KMS-11 (cell line): ENCODE measurements at regions not wholly inside any gene's neighbourhood (a gene's known extent, or its start where the extent isn't known, plus 50 kb on each side); places are given as distances from the start of the nearest gene placed in this dataset.

Experiments
- H2AFZ ChIP-seq: fragments of 200-600 bp; sonication (generic); 2 replicates; pipeline ENCODE4 v1.6.1; 2016; ENCODE audit warnings: antibody characterized with exemption, mixed run types, low read depth
- H3K27ac ChIP-seq: fragments of 200-600 bp; sonication (generic); 2 replicates; pipeline ENCODE4 v1.6.1; 2016; ENCODE audit warnings: mild to moderate bottlenecking, mixed run types
- H3K27me3 ChIP-seq: fragments of 200-600 bp; sonication (generic); 2 replicates; pipeline ENCODE4 v1.6.1; 2017; ENCODE audit warnings: mild to moderate bottlenecking, low read depth, mixed run types, moderate library complexity; ENCODE audit not compliant: insufficient read depth
- H3K36me3 ChIP-seq: fragments of 200-600 bp; sonication (generic); 2 replicates; pipeline ENCODE4 v1.6.1; 2017; ENCODE audit warnings: mild to moderate bottlenecking, mixed run types; ENCODE audit not compliant: insufficient read depth
- H3K4me1 ChIP-seq: fragments of 200-600 bp; sonication (generic); 2 replicates; pipeline ENCODE4 v1.6.1; 2016; ENCODE audit warnings: mild to moderate bottlenecking, low read depth, mixed run types; ENCODE audit not compliant: poor library complexity, severe bottlenecking
- H3K4me2 ChIP-seq: fragments of 200-600 bp; sonication (generic); 2 replicates; pipeline ENCODE4 v1.7.0; 2016; ENCODE audit warnings: mild to moderate bottlenecking, mixed run types
- H3K4me3 ChIP-seq: fragments of 200-600 bp; sonication (generic); IDR thresholded peaks from 2 replicates; pipeline ENCODE4 v1.6.1; 2017; ENCODE audit warnings: low read depth, low read length, mixed read lengths; ENCODE audit not compliant: insufficient read depth
- H3K79me2 ChIP-seq: fragments of 200-600 bp; sonication (generic); 2 replicates; pipeline ENCODE4 v1.6.1; 2016; ENCODE audit warnings: low read depth, mixed run types; ENCODE audit not compliant: insufficient read depth
- H3K9ac ChIP-seq: fragments of 200-600 bp; sonication (generic); 2 replicates; pipeline ENCODE4 v1.6.1; 2016; ENCODE audit warnings: mild to moderate bottlenecking, mixed run types
- H4K20me1 ChIP-seq: fragments of 200-600 bp; sonication (generic); 2 replicates; pipeline ENCODE4 v1.6.1; 2016; ENCODE audit warnings: mild to moderate bottlenecking, mixed run types; ENCODE audit not compliant: insufficient read depth
- CTCF ChIP-seq: fragments of 200-600 bp; sonication (generic); conservative IDR thresholded peaks from 2 replicates; pipeline ENCODE4 v1.6.1; 2017; ENCODE audit warnings: low read depth, mild to moderate bottlenecking, antibody characterized with exemption, low read length, moderate library complexity, mixed read lengths

DNA sequence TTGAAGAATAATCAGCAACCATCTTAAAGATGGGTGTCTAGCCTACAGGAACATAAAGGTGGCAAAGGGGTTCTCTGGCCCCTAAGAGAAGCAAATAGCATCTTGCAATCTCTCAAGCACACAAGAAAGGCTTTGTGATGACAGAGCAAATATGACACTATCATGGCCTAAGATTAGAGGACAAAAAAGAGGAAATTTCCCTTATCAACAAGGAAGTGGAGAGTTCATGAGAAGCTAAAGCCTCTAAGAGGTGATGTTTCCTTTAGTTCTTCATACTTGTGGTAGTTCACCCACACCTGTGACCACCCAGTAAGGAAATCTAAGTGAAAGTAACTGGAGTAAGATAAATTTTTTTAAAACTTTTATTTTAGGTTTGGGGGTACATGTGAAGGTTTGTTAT lies 88.4 kb downstream of the OLIG3 start:
- H3K9ac ChIP-seq = no peak overlapping the region
- H3K79me2 ChIP-seq = no peaks in the 10 kb centered on the region
- H3K27me3 ChIP-seq = no peaks in the 10 kb centered on the region
- H3K4me3 ChIP-seq = no peak overlapping the region
- no peak for TF ChIP-seq CTCF
- no peaks in the 10 kb centered on the region for H3K36me3 ChIP-seq
- no peaks in the 10 kb centered on the region for H4K20me1 ChIP-seq
- peaks cover 12% of the 10 kb centered on the region for H3K4me1 ChIP-seq
- H3K27ac ChIP-seq = no peak overlapping the region
- peak overlapping the region; percentile 18; the same call in 1 of the 2 replicates for H3K4me2 ChIP-seq
- no peak overlapping the region for H2AFZ ChIP-seq

DNA sequence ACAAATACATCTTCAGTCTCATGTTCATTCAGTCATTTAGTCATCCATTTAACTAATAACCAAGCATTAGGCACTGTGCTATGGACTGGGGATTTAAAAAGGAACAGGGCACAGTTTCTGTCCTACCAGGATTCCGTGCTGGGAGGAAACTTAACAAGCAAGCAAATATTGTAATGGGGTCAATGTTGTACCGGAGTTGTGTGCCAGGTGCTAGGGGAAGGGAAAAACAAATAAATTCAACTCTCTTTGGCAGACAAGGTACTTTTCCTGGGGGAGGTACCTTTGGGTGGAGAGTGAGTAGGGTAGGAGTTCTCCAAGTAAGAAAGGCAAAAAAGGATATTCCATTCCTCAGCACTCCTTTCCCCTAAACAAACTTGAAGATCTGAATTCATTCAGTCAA lies 90.3 kb downstream of the OLIG3 start:
- TF ChIP-seq CTCF = no peak
- H3K79me2 ChIP-seq = no peaks in the 10 kb centered on the region

DNA sequence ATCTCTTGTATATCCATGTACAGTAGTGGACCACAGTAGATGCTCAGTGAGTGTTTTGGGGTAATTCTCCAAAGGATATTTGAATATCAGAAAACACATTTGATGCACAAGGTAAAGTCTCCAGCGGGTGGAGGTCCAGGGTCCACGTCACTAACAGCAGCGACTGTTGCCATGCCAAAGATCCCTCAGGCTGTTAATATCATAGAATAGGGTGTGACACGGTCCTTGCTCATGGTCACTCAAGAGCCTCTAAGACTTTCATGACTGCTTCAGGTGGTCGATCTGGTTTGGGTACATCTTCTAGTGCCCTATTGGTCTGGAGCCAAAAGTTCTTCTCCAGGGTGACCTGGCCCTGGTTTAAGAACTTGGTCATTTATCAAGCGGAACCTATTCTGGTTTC lies 90.8 kb downstream of the OLIG3 start:
- H3K27me3 ChIP-seq = no peaks in the 10 kb centered on the region
- no peaks in the 10 kb centered on the region for H3K36me3 ChIP-seq
- H3K4me2 ChIP-seq = no peak overlapping the region
- no peak for TF ChIP-seq CTCF
- no peak overlapping the region for H3K27ac ChIP-seq
- H3K4me3 ChIP-seq = no peak overlapping the region
- no peaks in the 10 kb centered on the region for H3K79me2 ChIP-seq
- no peak overlapping the region for H3K9ac ChIP-seq
- H3K4me1 ChIP-seq = peaks cover 20% of the 10 kb centered on the region
- H2AFZ ChIP-seq = no peak overlapping the region
- H4K20me1 ChIP-seq = no peaks in the 10 kb centered on the region

More for the DNA sequence above, 90.3 kb downstream of the OLIG3 start:
- Histone ChIP-seq H3K4me3 (no peak overlapping the region), H3K4me1 (peaks cover 20% of the 10 kb centered on the region), H3K27ac (no peak overlapping the region), H3K9ac (no peak overlapping the region), H2AFZ (no peak overlapping the region), H4K20me1 (no peaks in the 10 kb centered on the region), H3K27me3 (no peaks in the 10 kb centered on the region), H3K4me2 (no peak overlapping the region), H3K36me3 (no peaks in the 10 kb centered on the region)

DNA sequence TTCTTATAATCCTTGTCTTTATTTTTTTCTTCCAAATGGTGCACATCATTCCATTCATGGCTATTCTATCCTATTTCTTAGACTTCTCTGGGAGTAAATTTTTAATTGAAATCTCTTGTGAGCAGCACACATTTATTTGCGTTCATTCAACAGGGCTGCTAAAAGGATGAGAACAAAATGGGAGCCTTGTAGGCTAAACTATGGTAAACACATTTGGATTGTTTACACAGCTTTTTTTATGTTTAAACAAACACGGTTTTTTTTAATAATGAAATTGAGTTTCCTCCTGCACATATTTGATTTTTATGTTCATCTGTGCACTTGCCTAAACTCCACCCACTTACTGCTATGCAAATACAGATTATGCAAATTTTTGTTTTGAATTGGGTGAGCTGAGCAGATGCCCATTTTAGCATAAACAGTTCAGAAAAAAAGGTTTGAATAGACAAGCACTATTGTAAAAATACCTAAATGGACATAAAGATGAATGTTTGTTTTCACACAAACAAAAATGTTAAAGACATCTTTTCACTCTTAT lies 92.0 kb downstream of the OLIG3 start:
- Histone ChIP-seq H3K27ac (no peak overlapping the region), H3K9ac (no peak overlapping the region), H2AFZ (no peak overlapping the region), H3K36me3 (no peaks in the 10 kb centered on the region), H3K4me2 (no peak overlapping the region), H4K20me1 (no peaks in the 10 kb centered on the region), H3K4me3 (no peak overlapping the region), H3K27me3 (no peaks in the 10 kb centered on the region), H3K79me2 (no peaks in the 10 kb centered on the region), H3K4me1 (peaks cover 20% of the 10 kb centered on the region)
- no peak for TF ChIP-seq CTCF
